ENCODE measurements at regions not wholly inside any gene's neighbourhood (a gene's known extent, or its start where the extent isn't known, plus 50 kb on each side); places are given as distances from the start of the nearest gene placed in this dataset.

- no peak for TF ChIP-seq REST (IDR thresholded peaks at IDR 0.05; ENCODE audit: unreplicated experiment)
- no peak for TF ChIP-seq STAT1 (IDR thresholded peaks at IDR 0.05; ENCODE audit: unreplicated experiment)
- TF ChIP-seq NANOG (IDR thresholded peaks at IDR 0.05; ENCODE audit: borderline replicate concordance): no peak
- TF ChIP-seq CTCF (conservative IDR thresholded peaks at IDR 0.05; ENCODE audit: low read depth in 2 of 2): no peak
- no peak for TF ChIP-seq ZNF114 (CRISPR knock-in tag; IDR thresholded peaks at IDR 0.05)
- no peak for TF ChIP-seq POLR2AphosphoS5 (IDR thresholded peaks at IDR 0.05; ENCODE audit: low read depth)
- TF ChIP-seq ETS1 (IDR thresholded peaks at IDR 0.05): no peak
These were observed 363.5 kb downstream of the BCKDHB start (continued) for GRCh38 chr6:80469977-80470376.

- DNase-seq (ENCODE audit: low spot score): no peak
- H3K36me3 Mint-ChIP-seq (ENCODE audit: low read depth): no peaks in the 10 kb centered on the region
- no peak overlapping the region for H2AFZ ChIP-seq
- no peak for TF ChIP-seq ZNF114 (CRISPR knock-in tag; IDR thresholded peaks at IDR 0.05)
- no peak for TF ChIP-seq ZNF331 (CRISPR knock-in tag; IDR thresholded peaks at IDR 0.05; ENCODE audit: low read depth)
- TF ChIP-seq STAT1 (IDR thresholded peaks at IDR 0.05; ENCODE audit: unreplicated experiment): no peak
- TF ChIP-seq JUNB (IDR thresholded peaks at IDR 0.05; ENCODE audit: unreplicated experiment): no peak
- no peak for TF ChIP-seq ETS1 (IDR thresholded peaks at IDR 0.05)
- no peak for TF ChIP-seq NANOG (IDR thresholded peaks at IDR 0.05; ENCODE audit: borderline replicate concordance)
- no peak for TF ChIP-seq ZNF462 (CRISPR knock-in tag; IDR thresholded peaks at IDR 0.05)
- no peak for TF ChIP-seq POLR2AphosphoS5 (IDR thresholded peaks at IDR 0.05; ENCODE audit: low read depth)
- no peak for TF ChIP-seq EZH2phosphoT487 (IDR thresholded peaks at IDR 0.05; ENCODE audit: unreplicated experiment)
These were observed 361.9 kb downstream of the BCKDHB start for GRCh38 chr6:80468398-80468797.

More at GRCh38 chr6:80468398-80468797, 361.9 kb downstream of the BCKDHB start:
- no peak for ATAC-seq
- H3K27ac ChIP-seq (ENCODE audit: low read depth): no peak overlapping the region
- H3K4me3 ChIP-seq: no peak overlapping the region
- H3K36me3 ChIP-seq (ENCODE audit: insufficient read depth): no peaks in the 10 kb centered on the region
- H3K9me2 ChIP-seq (ENCODE audit: insufficient read depth): no peaks in the 10 kb centered on the region
- no peaks in the 10 kb centered on the region for H3K79me2 ChIP-seq (replicated peaks; ENCODE audit: insufficient read depth)
- 0 out of 2 replicates have a peak, but pooled peaks cover 11% of the 10 kb centered on the region for H3K4me1 ChIP-seq (ENCODE audit: insufficient read depth)
- H3F3A ChIP-seq (replicated peaks; ENCODE audit: low read depth): no peaks in the 10 kb centered on the region
- H3K27me3 ChIP-seq (ENCODE audit: insufficient read depth): no peaks in the 10 kb centered on the region
- H4K20me1 ChIP-seq (replicated peaks; ENCODE audit: insufficient read depth): no peaks in the 10 kb centered on the region
- H3K4me3 Mint-ChIP-seq: no peak overlapping the region
- no peak overlapping the region for H3K27ac Mint-ChIP-seq
- H3K9me3 Mint-ChIP-seq: no peaks in the 10 kb centered on the region
- no peak overlapping the region for H3K4me2 ChIP-seq
- no peaks in the 10 kb centered on the region for H3K27me3 Mint-ChIP-seq (ENCODE audit: insufficient read depth, low read depth, poor library complexity)
- peaks cover 8% of the 10 kb centered on the region; the same call in 2 of the 3 replicates for H3K4me1 Mint-ChIP-seq

All from GM23338 (cell line).